K562 (cell line): ENCODE measurements at regions not wholly inside any gene's neighbourhood (a gene's known extent, or its start where the extent isn't known, plus 50 kb on each side); places are given as distances from the start of the nearest gene placed in this dataset.

Experiments used
- ATAC-seq: fragments of 200-7000 bp; cut with Tn5 transposase; 3 replicates; pipeline ENCODE4 v1.9.1; 2020; ENCODE audit warnings: moderate library complexity
- BruUV-seq: library from RNA; stranded (reverse); fragments of 400-500 nt; replicated peaks from 2 replicates; lab custom pipeline; 2021; lab: Mats Ljungman, UMichigan
- CTCF ChIA-PET: fragments of 300-600 bp; formaldehyde crosslinking; extraction: SDS; loops from one replicate; lab custom pipeline; 2021; ENCODE audit warnings: low intra/inter-chr PET ratio; lab: Yijun Ruan, JAX
- POLR2A ChIA-PET: fragments of 300-600, 350-650 bp; sonication (Branson Sonifier 250); formaldehyde crosslinking; extraction: SDS; loops from one replicate; lab custom pipeline; 2021; ENCODE audit warnings: antibody characterized with exemption, inconsistent platforms; lab: Yijun Ruan, JAX
- DNase-seq, 4 experiments: peaks; one replicate each; pipeline versions ENCODE4 v3.0.0 to v3.0.0-alpha.2; 2011 to 2018; ENCODE audit warnings: low spot score in 3 of 4, mixed read lengths in 3 of 4; ENCODE audit errors: extremely low read depth in 1 of 4
- FAIRE-seq: peaks from 2 replicates; lab custom pipeline; 2011; peaks lifted over from hg19 to GRCh38; lab: Jason Lieb, UNC
- H2AFZ ChIP-seq: 2 replicates; pipeline ENCODE4 v1.6.0; 2011; ENCODE audit warnings: low read depth, low read length, control low read depth, inconsistent platforms
- H3K27ac ChIP-seq: fragments of 200-600 bp; 3 replicates; pipeline ENCODE4 v1.8.0; 2011; ENCODE audit warnings: low read depth, mild to moderate bottlenecking, control low read depth, inconsistent platforms, low read length, moderate library complexity, mixed read lengths; ENCODE audit errors: extremely low read depth
- H3K27me3 ChIP-seq, 2 experiments: fragments of 300-600 bp in 1 of 2; 2 replicates in 1 of 2; 3 replicates in 1 of 2; pipeline versions ENCODE4 v1.6.0 to v1.8.0; 2011; ENCODE audit warnings: inconsistent platforms in 2 of 2, low read length in 2 of 2, mild to moderate bottlenecking in 1 of 2, mixed read lengths in 1 of 2, moderate library complexity in 1 of 2; ENCODE audit not compliant: control insufficient read depth in 2 of 2, insufficient read depth in 2 of 2
- H3K36me3 ChIP-seq: fragments of 300-600 bp; 3 replicates; pipeline ENCODE4 v1.8.0; 2011; ENCODE audit warnings: mild to moderate bottlenecking, low read length, inconsistent platforms; ENCODE audit not compliant: control insufficient read depth, insufficient read depth
- H3K4me1 ChIP-seq, 2 experiments: fragments of 200-600 bp in 1 of 2; replicated peaks in 1 of 2; 2 replicates in 1 of 2; 3 replicates in 1 of 2; pipeline versions ENCODE4 v1.5.1 to v1.8.0; 2011; ENCODE audit warnings: inconsistent platforms in 2 of 2, low read length in 2 of 2, mild to moderate bottlenecking in 1 of 2, mixed read lengths in 1 of 2, moderate library complexity in 1 of 2; ENCODE audit not compliant: control insufficient read depth in 2 of 2, insufficient read depth in 2 of 2
- H3K4me2 ChIP-seq: 2 replicates; pipeline ENCODE4 v1.6.1; 2011; ENCODE audit warnings: low read length, control low read depth, inconsistent platforms, mixed read lengths; ENCODE audit not compliant: insufficient read depth
- H3K4me3 ChIP-seq: fragments of 200-600 bp; sonication (generic), shearing (Covaris generic); 2 replicates; pipeline ENCODE4 v1.5.1; 2016; ENCODE audit warnings: control low read depth, inconsistent platforms
- H3K79me2 ChIP-seq: fragments of 200-600 bp; 3 replicates; pipeline ENCODE4 v1.8.0; 2011; ENCODE audit warnings: low read length, inconsistent platforms; ENCODE audit not compliant: control insufficient read depth, insufficient read depth
- H3K9ac ChIP-seq, 2 experiments: 2 replicates each; pipeline versions ENCODE4 v1.6.0 to v1.6.1; 2011; ENCODE audit warnings: low read depth in 2 of 2, low read length in 2 of 2, control low read depth in 1 of 2, inconsistent platforms in 1 of 2, mild to moderate bottlenecking in 1 of 2, mixed read lengths in 1 of 2; ENCODE audit not compliant: insufficient read depth in 1 of 2
- H3K9me1 ChIP-seq: one replicate; pipeline ENCODE4 v1.6.0; 2011; ENCODE audit warnings: inconsistent platforms, mild to moderate bottlenecking, low read length, moderate library complexity; ENCODE audit not compliant: control insufficient read depth, insufficient read depth
- H3K9me3 ChIP-seq: replicated peaks from 2 replicates; pipeline ENCODE4 v1.5.1; 2011; ENCODE audit warnings: low read depth, low read length, inconsistent platforms; ENCODE audit not compliant: control insufficient read depth, insufficient read depth
- H4K20me1 ChIP-seq: replicated peaks from 2 replicates; pipeline ENCODE4 v1.6.1; 2011; ENCODE audit warnings: low read length, inconsistent platforms, mixed read lengths; ENCODE audit not compliant: control insufficient read depth, insufficient read depth
- E2F6 ChIP-seq, 2 experiments: IDR thresholded peaks; 2 replicates each; pipeline ENCODE4 v1.6.1; 2011; ENCODE audit warnings: borderline replicate concordance in 1 of 2, control low read depth in 1 of 2, low read depth in 1 of 2, low read length in 1 of 2, mild to moderate bottlenecking in 1 of 2, mixed read lengths in 1 of 2, moderate library complexity in 1 of 2; ENCODE audit not compliant: insufficient read depth in 1 of 2, insufficient read length in 1 of 2, poor library complexity in 1 of 2, severe bottlenecking in 1 of 2; ENCODE audit errors: extremely low read depth in 1 of 2
- EHMT2 ChIP-seq: fragments of 450-650 bp; IDR thresholded peaks from 2 replicates; pipeline ENCODE4 v1.6.1; 2018; ENCODE audit warnings: antibody characterized with exemption
- EP300 ChIP-seq: IDR thresholded peaks from 2 replicates; pipeline ENCODE4 v1.6.1; 2012; ENCODE audit warnings: low read length, improper control_type of control experiment
- ETV5 ChIP-seq: sonication (generic); formaldehyde crosslinking; IDR thresholded peaks from 2 replicates; pipeline ENCODE4 v1.4.0; 2020; ENCODE audit warnings: low read depth, mild to moderate bottlenecking, missing genetic modification reagents
- GMEB1 ChIP-seq: fragments of 250-450 bp; sonication (Bioruptor Pico); IDR thresholded peaks from 2 replicates; pipeline ENCODE4 v1.4.0; 2020; ENCODE audit warnings: mild to moderate bottlenecking
- HDAC2 ChIP-seq: fragments of 450-650 bp; IDR thresholded peaks from 2 replicates; pipeline ENCODE4 v1.6.1; 2016; ENCODE audit warnings: mild to moderate bottlenecking
- MAFG ChIP-seq: fragments of 450-650 bp; conservative IDR thresholded peaks from 2 replicates; pipeline ENCODE4 v1.6.1; 2016; ENCODE audit warnings: missing genetic modification characterization, missing compliant biosample characterization
- MLX ChIP-seq, 2 experiments: fragments of 450-650 bp in 1 of 2; sonication (generic) in 1 of 2; formaldehyde crosslinking; conservative IDR thresholded peaks; 2 replicates each; pipeline versions ENCODE4 v1.4.0 to v1.8.1; 2020 to 2022; ENCODE audit warnings: mild to moderate bottlenecking in 1 of 2, missing genetic modification reagents in 1 of 2
- MTA3 ChIP-seq: fragments of 450-650 bp; formaldehyde crosslinking; IDR thresholded peaks from 2 replicates; pipeline ENCODE4 v1.6.1; 2017; ENCODE audit warnings: mild to moderate bottlenecking, borderline replicate concordance
- PHB ChIP-seq: fragments of 250-450 bp; sonication (Bioruptor Pico); IDR thresholded peaks from 2 replicates; pipeline ENCODE4 v1.5.0; 2021
- POLR2A ChIP-seq: fragments of 450-650 bp; conservative IDR thresholded peaks from 2 replicates; pipeline ENCODE4 v1.6.1; 2016
- POU5F1 ChIP-seq: fragments of 150-350 bp; IDR thresholded peaks from 2 replicates; pipeline ENCODE4 v1.6.1; 2014; ENCODE audit warnings: borderline replicate concordance, low read length, low read depth, mild to moderate bottlenecking; ENCODE audit not compliant: partially characterized antibody
- RBM14 ChIP-seq: fragments of 200-400 bp; formaldehyde crosslinking; IDR thresholded peaks from 2 replicates; pipeline ENCODE4 v1.6.1; 2018; ENCODE audit warnings: low read depth, mild to moderate bottlenecking, low read length, moderate library complexity, borderline replicate concordance; ENCODE audit not compliant: insufficient read depth
- U2AF2 ChIP-seq: fragments of 200-400 bp; formaldehyde crosslinking; optimal IDR thresholded peaks from 2 replicates; pipeline ENCODE3; 2017; ENCODE audit warnings: low read depth, mild to moderate bottlenecking, low read length
- ZBTB8A ChIP-seq: fragments of 450-650 bp; IDR thresholded peaks from 2 replicates; pipeline ENCODE4 v1.6.1; 2018; ENCODE audit warnings: mild to moderate bottlenecking, moderate library complexity; ENCODE audit not compliant: partially characterized antibody
- ZC3H11A ChIP-seq: IDR thresholded peaks from 2 replicates; pipeline ENCODE4 v1.6.1; 2012; ENCODE audit warnings: low read depth, low read length, improper control_type of control experiment
- ZNF699 ChIP-seq: fragments of 250-450 bp; sonication (Bioruptor Pico); IDR thresholded peaks from 2 replicates; pipeline ENCODE4 v1.8.0; 2021; ENCODE audit warnings: mild to moderate bottlenecking, moderate library complexity; ENCODE audit not compliant: insufficient replicate concordance
- ZNF77 ChIP-seq: fragments of 250-450 bp; sonication (Bioruptor Pico); IDR thresholded peaks from 2 replicates; pipeline ENCODE4 v1.5.0; 2020
- in situ Hi-C: fragments of 300-500 bp; cut with MboI; formaldehyde crosslinking; loops from 4 replicates; pipeline ENCODE4 v1.15.0; 2018; ENCODE audit warnings: inconsistent platforms, mixed read lengths
- intact Hi-C: fragments of 100-400 bp; cut with micrococcal nuclease; formaldehyde crosslinking; loops from 2 replicates; pipeline ENCODE4 v1.14.2; 2022

DNA sequence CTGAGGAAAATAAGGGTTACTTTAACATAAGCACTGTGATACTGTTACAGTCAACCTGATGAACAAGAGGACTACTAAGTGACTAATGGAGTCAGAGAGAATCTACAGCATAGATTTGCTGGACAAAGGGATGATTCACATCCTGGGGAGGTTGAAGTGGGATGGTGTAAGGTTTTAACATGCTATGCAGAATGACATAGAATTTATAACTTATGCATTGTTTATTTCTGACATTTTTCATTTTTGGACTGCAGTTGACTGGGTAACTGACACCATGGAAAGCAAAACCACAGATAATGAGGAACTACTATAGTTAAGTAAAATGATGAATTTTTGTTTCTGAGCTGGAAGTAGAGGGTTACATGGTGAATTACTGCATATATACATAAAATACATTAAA, 389.2 kb downstream of the MAT2B start:
- ATAC-seq (no peak), DNase-seq (no peak), FAIRE-seq (no peak)
- no peaks in the 10 kb centered on the region for H3K9me1 ChIP-seq
- BruUV-seq, result no TSS peak
- H3K27ac ChIP-seq, result no peak overlapping the region
- no peak overlapping the region for H3K9ac ChIP-seq
- no peaks in the 10 kb centered on the region for H3K36me3 ChIP-seq
- H3K4me2 ChIP-seq, result no peak overlapping the region
- H3K79me2 ChIP-seq, result no peaks in the 10 kb centered on the region
- CTCF ChIA-PET, result no interaction called here
- TF ChIP-seq GMEB1 (CRISPR knock-in tag) (no peak), RBM14 (no peak), EP300 (no peak), ZNF77 (CRISPR knock-in tag) (no peak), ZC3H11A (no peak), E2F6 (IDR thresholded peaks at IDR 0.05; ENCODE audit: borderline replicate concordance in 1 of 2, extremely low read depth in 1 of 2, insufficient read depth in 1 of 2, insufficient read length in 1 of 2, low read depth in 1 of 2, low read length in 1 of 2, poor library complexity in 1 of 2, severe bottlenecking in 1 of 2) (no peak), MLX (CRISPR knock-in tag; conservative IDR thresholded peaks at IDR 0.05) (no peak), MTA3 (no peak), POU5F1 (no peak), U2AF2 (no peak), HDAC2 (no peak), PHB (no peak), ZBTB8A (no peak), ETV5 (no peak), ZNF699 (CRISPR knock-in tag) (no peak), EHMT2 (no peak), MAFG (tag) (no peak), POLR2A (no peak)
- H3K4me3 ChIP-seq, result no peak overlapping the region
- H3K9me3 ChIP-seq, result no peaks in the 10 kb centered on the region
- intact Hi-C loops, result no loop called here
- no peaks in the 10 kb centered on the region for H3K4me1 ChIP-seq
- no peaks in the 10 kb centered on the region for H3K27me3 ChIP-seq
- POLR2A ChIA-PET, result no interaction called here
- in situ Hi-C loops, result no loop called here
- H2AFZ ChIP-seq, result no peak overlapping the region
- H4K20me1 ChIP-seq, result no peaks in the 10 kb centered on the region
